ENCODE measurements at regions not wholly inside any gene's neighbourhood (a gene's known extent, or its start where the extent isn't known, plus 50 kb on each side); places are given as distances from the start of the nearest gene placed in this dataset.

GRCh38 chr6:81475646-81476045 is 276.8 kb downstream of the TENT5A start:
- no peak for DNase-seq (ENCODE audit: low spot score)

DNA sequence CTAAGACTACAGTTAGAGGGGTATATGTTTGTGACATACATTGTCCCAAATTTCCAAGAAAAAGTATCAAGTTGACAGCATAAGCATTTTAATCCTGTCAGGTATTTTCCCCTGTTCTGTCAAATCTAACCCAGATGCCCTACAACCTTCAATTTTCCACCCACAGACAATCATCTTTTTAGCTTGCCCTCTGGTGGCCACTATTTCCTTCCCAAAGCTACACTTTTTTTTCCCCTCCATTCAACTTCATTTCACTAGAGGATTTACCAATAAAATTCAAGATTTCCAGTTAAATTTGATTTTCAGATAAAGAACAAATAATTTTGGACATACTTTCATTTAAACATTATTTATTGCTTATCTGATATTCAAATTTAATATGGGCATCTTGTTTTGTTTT is 286.6 kb downstream of the TENT5A start:
- peak; percentile 32 for DNase-seq (ENCODE audit: low spot score)

DNA sequence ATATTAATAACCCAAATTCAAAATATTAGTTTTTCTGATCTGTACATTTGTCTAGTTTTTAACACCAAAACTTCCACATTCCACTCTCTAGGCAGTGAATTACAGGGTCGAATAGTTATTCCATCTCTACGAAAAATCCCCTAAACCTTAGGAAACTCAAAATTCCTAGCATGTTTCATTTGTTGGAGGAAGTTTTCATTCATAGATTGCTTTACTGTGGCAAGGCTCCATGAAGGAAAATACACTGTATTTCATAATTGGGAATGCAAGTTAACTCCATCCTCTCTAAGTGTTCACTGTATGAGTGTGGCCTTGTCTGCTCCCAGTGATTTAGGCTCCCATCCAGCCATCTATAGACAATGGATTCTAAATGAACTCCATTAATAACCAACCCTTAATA is 296.1 kb downstream of the TENT5A start:
- no peak for DNase-seq (ENCODE audit: low spot score)

DNA sequence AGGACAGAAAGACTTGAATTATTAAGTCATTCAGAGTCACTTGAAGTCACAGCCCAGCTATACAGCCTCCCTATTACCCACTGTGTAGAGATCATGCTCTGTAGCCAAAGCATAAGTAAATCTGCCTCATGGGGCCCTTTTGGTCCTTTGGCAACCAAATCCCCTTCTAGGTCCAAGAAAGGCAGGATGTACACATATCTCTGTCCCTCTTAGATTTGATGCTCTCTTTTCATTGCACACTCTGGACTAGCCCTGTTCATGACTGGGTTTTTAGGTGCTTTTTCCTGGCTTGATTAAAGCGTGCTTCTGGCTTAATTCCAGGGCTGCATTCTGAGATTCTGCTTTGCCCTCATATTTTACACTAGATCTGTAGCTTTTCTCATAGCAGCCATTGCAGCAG is 296.8 kb downstream of the TENT5A start:
- DNase-seq (ENCODE audit: low spot score): no peak

DNA sequence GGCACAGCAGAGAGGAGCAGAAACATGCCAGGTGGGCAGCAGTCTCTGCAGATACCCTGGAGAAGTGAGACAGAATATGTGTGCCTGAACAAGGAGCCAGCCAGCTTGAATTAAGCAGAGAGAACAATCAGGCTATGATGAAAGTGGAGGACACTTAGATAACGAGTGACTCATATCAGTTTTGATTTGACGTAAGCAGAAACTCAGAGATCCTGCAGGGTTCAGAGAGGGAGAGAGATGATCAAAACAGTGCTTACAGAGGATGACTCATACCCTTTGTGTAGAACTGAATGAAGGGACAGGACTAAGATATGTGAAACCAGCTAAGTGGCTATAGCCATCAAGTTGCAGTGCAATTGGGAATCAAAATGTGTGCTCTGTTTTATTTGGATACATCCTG is 300.7 kb downstream of the TENT5A start:
- peak; percentile 70 for DNase-seq (ENCODE audit: low spot score)

GRCh38 chr6:81450180-81450579 is 302.3 kb downstream of the TENT5A start:
- peak; percentile 43 for DNase-seq (ENCODE audit: low spot score)

DNA sequence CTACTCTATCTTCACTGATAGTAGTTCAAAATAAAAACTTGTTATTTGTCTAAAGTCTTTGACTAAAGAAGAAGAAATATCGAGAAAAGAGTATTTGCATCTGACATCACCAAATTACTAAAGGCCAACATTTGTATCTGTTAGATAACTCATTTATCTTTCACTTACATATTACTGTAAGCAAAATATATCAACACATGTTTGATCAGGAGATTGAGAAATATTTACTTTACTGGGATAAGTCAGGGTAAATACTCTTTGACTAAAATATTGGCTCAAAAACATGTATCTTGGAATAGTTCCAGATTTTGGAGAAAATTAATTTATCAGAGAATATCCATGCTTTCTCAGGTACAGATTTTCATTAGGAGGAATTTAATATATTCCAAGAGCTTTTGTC is 306.0 kb downstream of the TENT5A start:
- no peak for DNase-seq (ENCODE audit: low spot score)

DNA sequence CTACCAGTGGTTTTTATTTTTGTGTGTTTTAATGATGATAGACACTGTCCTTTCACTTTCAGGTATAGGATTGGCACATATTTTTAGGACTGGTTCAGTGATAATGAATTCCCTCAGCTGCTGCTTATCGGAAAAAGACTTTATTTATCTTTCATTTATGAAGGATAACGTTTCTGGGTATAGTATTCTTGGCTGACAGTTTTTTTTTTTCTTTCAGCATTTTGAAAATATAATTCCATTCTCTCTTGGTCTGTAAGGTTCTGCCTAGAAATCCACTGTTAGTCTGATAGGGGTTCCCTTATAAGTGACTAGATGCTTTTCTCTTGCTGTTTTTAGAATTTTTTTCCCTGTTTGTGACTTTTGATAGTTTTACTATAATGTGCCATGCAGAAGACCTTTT is 313.1 kb downstream of the TENT5A start:
- no peak for DNase-seq (ENCODE audit: low spot score)

DNA sequence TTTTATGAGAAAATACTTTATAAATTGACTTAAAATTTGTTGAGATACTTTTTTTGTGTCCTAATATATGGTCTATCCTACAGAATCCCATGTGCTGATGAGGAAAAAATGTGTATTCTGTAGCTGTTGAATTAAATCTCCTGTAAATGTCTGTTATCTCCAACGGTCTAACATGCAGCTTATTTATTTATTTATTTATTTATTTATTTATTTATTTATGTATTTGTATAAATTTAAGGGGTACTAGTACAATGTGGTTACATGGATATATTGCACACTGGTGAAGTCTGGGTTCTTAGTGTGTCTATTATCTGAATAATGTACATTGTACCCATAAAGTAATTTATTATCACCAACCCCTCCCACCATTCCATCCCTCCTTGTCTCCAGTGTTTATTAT is 315.5 kb downstream of the TENT5A start:
- no peak for DNase-seq (ENCODE audit: low spot score)

DNA sequence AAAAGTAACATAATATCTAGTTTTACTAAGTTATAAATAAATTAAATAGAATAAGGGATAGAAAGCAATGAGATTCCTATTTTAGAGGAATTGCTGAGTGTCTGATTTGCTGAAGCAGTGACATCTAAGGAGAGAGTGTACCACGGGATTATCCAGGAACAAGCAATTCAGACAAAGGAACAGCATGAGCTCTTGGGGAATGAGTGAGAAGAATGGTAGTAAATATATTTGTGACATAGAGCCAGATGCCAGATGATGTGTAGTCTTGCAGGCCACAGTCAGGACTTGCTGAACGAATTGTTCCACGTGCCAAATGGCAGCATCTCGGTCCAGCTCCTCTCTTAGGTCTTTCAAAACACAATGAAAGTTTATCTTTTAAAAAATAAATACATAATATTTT is 339.2 kb downstream of the TENT5A start:
- DNase-seq (ENCODE audit: low spot score): no peak

DNA sequence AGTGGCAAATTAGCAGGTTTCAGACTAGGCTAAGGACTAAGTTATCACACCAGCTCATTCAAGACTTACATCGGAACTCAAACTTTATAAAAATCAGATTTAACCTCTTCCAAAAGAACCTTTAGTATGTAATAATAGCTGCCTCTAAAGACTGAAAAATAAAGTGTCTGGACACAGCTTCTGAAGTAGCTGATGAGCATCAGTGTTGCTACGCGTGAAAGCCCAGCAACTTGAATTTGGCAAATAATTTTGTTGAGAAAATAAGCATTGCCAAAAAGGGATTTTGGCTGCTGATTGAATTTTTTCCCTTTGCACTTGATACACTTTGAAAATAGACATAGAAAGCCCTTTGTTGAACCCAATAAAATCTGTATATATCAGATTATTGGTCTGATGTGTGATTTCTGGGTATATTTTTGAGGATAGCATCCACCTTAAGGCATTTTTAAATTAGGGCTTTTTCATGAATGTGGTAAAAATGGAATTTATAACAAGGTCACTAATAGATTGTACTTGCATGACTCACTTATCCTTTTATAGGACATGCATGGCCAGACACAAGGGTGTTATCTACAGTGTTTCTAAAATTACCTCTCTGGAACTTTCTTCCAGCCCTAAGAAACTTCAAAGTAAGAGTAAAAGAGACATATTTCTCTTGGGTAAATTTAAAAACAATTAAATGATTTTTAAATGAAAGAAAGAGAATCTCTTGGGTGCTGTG is 350.4 kb downstream of the TENT5A start:
- no peak for DNase-seq (ENCODE audit: low spot score)

DNA sequence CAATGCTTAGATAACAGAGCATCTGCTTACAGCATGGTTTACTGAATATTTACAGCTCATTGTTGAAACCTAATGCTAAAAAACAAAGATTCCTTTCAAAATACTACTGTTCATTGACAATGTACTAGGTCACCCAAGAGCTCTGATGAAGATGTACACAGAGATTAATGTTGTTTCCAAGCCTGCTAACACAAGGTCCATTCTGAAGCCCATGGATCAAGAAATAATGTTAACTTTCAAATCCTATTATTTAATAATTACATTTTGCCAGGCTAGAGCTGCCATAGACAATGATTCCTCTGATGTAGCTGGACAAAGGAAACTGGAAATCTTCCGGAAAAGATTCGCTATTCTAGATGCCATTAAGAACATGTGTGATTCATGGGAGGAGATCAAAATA is 355.6 kb downstream of the TENT5A start:
- no peak for DNase-seq (ENCODE audit: low spot score)

- no peak for DNase-seq (ENCODE audit: low spot score)
Measured at GRCh38 chr6:81387163-81387562, 365.3 kb downstream of the TENT5A start.

- DNase-seq (ENCODE audit: low spot score): no peak
Measured at GRCh38 chr6:81384921-81385320, 367.6 kb downstream of the TENT5A start.

DNA sequence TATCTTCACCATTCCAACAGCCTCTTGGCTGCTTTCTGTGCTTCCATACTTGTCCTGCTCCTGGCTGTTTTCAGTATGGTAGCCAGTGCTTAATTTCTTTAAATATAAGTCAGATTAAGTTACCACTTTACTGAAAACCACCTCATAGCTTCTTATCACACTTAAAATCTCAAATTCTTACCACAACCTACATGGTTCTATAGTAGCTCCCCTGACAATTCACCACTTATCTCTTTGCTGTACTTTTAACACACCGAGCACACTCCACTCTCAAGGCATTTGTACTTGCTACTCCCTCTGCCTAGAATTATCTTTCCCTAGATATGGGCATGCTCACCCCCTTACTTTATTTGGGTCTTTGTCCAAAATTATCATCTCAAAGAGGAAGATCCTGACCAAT is 369.0 kb downstream of the TENT5A start:
- DNase-seq (ENCODE audit: low spot score): no peak

DNA sequence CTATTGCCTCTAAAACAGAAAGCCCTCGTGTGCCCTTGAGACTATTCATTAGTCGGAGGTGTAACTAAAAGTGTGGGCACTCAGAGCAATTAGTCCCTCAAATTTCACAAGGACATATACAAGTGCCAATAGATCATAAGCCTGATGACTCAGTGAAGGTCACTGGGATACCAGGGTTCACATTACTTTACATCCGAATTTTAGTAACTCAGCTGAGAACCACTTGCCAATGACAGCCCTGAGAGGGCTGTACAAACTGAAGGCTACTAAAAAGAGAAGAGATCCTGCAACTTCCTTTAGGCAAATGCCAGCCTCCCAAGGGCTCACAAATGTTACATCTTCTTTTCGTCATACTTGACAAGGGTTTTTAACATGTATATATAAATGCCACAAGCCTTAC is 369.6 kb downstream of the TENT5A start:
- no peak for DNase-seq (ENCODE audit: low spot score)

- DNase-seq (ENCODE audit: low spot score): no peak
Measured at GRCh38 chr6:81381382-81381916, 371.0 kb downstream of the TENT5A start.

- no peak for DNase-seq (ENCODE audit: low spot score)
Measured at GRCh38 chr6:81380718-81381338, 371.7 kb downstream of the TENT5A start.

GRCh38 chr6:81376745-81377144 is 375.7 kb downstream of the TENT5A start:
- no peak for DNase-seq (ENCODE audit: low spot score)

DNA sequence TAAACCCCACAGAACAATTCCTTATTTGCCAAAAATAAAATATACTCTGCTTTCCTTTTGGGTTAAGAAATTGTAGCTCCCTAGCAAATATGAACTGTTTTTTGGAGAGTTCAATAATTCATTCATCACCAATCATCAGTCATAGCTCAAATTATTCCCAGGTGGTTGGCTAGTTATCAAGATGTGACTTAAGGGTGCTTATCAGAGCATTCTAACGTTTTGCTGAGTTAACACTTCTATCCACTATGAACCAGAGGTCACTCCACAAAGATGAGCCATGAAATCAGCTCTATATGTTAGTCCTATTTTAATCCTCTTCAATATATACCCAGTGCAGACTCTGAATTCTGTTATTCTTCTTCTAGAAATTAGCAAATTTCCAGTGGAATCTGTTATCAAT is 379.1 kb downstream of the TENT5A start:
- DNase-seq (ENCODE audit: low spot score): no peak

DNA sequence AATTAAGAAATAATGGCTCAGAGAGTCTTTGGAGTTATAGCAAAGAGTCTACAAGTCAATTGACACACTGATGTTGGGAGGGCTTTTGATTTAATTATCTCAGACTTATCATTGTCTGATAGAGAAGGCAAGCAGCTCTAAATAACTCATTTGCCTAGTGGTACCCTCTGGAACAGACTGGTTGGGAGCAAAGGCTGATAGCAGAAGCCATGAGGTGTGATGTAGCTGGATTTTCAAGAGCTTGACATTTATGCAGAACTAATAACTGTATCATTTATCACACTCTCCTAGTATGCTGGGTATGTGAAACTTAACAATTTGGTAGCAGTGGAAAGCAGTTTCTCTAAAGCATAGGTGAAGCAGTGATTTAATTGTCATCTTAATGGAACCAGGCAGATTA is 380.6 kb downstream of the TENT5A start:
- DNase-seq (ENCODE audit: low spot score): no peak

DNA sequence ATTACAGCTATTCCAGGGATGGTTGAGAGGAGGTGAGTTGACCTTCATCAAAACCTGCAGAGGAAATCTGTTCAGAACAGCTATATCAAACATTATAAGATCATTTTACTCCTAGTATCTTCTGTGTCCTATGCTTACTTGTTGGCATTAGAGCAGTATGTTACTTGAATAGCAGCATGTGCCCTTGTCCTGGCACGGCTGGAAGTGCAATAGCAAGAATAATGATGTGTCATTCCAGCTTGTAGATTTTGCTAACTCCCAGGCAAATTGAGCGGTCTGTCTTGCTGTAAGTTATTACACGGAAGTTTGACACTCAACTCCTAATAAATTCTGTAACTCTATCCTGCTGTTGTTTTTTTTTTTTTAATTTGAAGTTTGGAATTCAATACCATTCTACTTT is 385.5 kb downstream of the TENT5A start:
- DNase-seq (ENCODE audit: low spot score): no peak

DNA sequence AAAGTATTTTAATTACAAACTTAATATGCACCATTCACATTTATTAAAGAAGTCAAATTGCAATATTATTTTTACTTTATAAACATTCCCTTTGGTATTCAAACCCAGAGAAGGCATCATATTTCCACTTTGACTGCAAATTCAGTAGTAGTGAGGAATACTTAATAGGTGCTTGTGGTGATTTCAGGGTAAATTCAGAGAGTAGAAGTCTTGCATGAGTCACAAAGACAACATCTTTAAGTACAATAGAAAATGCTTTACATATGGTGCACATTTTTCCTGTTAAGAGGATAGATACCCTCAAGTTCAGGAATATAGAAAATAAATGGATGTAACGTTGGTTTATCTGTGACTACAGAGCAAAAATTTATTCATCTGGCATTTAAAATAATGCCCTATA is 390.2 kb downstream of the TENT5A start:
- DNase-seq (ENCODE audit: low spot score): no peak

GRCh38 chr6:81353262-81353661 is 399.2 kb downstream of the TENT5A start:
- no peak for DNase-seq (ENCODE audit: low spot score)
